Choroid plexus epithelial cell (primary cell): ENCODE measurements at regions not wholly inside any gene's neighbourhood (a gene's known extent, or its start where the extent isn't known, plus 50 kb on each side); places are given as distances from the start of the nearest gene placed in this dataset.

Experiments used
- DNase-seq: peaks from one replicate; pipeline ENCODE4 v3.0.0-alpha.2; 2010; ENCODE audit warnings: low read depth
- H3K4me3 ChIP-seq: 2 replicates; pipeline ENCODE4 v1.5.1; 2011; ENCODE audit warnings: low read depth, mild to moderate bottlenecking, control low read depth, low read length, moderate library complexity
- CTCF ChIP-seq: conservative IDR thresholded peaks from 2 replicates; pipeline ENCODE4 v1.5.1; 2011; ENCODE audit warnings: low read depth, mild to moderate bottlenecking, control low read depth, inconsistent platforms, low read length, moderate library complexity

DNA sequence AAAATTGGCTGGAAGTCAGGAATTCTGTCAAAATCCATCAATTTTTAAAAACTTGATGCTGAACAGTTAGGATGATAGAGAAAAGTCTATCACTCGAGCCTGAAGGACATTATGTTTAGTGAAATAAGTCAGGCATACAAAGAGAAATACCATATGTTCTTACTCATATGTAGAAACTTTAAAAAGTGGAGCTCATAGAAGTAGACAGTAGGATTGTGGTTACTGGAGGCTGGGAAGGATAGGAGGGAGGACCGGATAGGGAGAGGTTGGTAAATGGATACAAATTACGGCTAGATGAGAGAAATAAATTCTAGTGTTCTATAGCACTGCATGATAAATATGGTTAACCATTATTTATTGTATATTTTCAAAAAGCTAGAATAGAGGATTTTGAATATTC, 389.5 kb upstream of the RASGRP1 start:
- DNase-seq, result no peak
- no peak overlapping the region for H3K4me3 ChIP-seq
- TF ChIP-seq CTCF, result no peak

GRCh38 chr15:38961456-38961855, 396.8 kb upstream of the RASGRP1 start:
- DNase-seq, result no peak
- no peak overlapping the region for H3K4me3 ChIP-seq
- TF ChIP-seq CTCF, result no peak

- H3K4me3 ChIP-seq, result no peak overlapping the region
- no peak for TF ChIP-seq CTCF
- peak; percentile 7 for DNase-seq
These were observed 397.3 kb upstream of the RASGRP1 start for GRCh38 chr15:38961931-38962330.

- DNase-seq, result no peak
- H3K4me3 ChIP-seq, result no peak overlapping the region
- no peak for TF ChIP-seq CTCF
These were observed 408.2 kb upstream of the RASGRP1 start for GRCh38 chr15:38972831-38973230.

- H3K4me3 ChIP-seq, result no peak overlapping the region
- no peak for TF ChIP-seq CTCF
- no peak for DNase-seq
These were observed 410.8 kb upstream of the RASGRP1 start for GRCh38 chr15:38975282-38975990.

- TF ChIP-seq CTCF, result peak; percentile 73
- H3K4me3 ChIP-seq, result no peak overlapping the region
- DNase-seq, result peak; percentile 72
These were observed 426.5 kb upstream of the RASGRP1 start for GRCh38 chr15:38991126-38991525.

DNA sequence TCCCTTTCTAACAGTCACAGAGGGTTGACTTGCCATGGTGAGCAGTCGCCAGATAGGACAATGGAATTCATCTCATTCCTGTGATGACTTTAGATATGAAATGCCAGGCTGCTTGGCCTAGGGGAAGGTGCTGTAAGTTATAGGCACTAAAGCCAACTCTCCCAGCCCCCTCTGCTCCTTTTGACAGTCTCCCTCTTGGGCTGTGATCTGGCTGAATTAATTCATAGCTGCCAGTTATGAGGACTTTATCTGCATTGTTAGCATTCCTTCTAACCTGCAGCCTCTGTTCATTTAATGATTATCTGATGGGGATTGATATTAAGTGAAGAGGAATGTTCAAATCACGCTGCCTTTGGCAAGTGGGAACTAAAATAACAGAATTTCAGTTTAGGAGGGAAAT, 427.1 kb upstream of the RASGRP1 start:
- H3K4me3 ChIP-seq, result no peak overlapping the region
- peak; percentile 18 for DNase-seq

More for the DNA sequence above, 427.1 kb upstream of the RASGRP1 start:
- no peak for TF ChIP-seq CTCF
